Heart left ventricle (tissue), 16 donors: ENCODE measurements at regions not wholly inside any gene's neighbourhood (a gene's known extent, or its start where the extent isn't known, plus 50 kb on each side); places are given as distances from the start of the nearest gene placed in this dataset.

Source experiments
- ATAC-seq, 4 donors: fragments of 200-7000 bp; cut with Tn5 transposase; one replicate each; pipeline ENCODE4 v1.9.1; 2020 to 2022; ENCODE audit warnings: moderate library complexity in 4 of 4, mild to moderate bottlenecking in 3 of 4, moderate number of reproducible peaks in 1 of 4
- DNase-seq, 5 donors: peaks; one replicate each; pipeline ENCODE4 v3.0.0-alpha.2; 2020
- H3K27ac ChIP-seq, 12 donors: fragments of 200-600 bp; sonication (generic) in 4 of 12; one replicate each; pipeline versions ENCODE4 v1.5.0 to v1.8.0; 2016 to 2022; ENCODE audit warnings: mild to moderate bottlenecking in 2 of 12
- H3K27me3 ChIP-seq, 9 donors: fragments of 200-600 bp; sonication (generic) in 2 of 9; one replicate each; pipeline versions ENCODE4 v1.5.1 to v1.8.0; 2016 to 2022; ENCODE audit warnings: mild to moderate bottlenecking in 3 of 9
- H3K36me3 ChIP-seq, 9 donors: fragments of 200-600 bp; sonication (generic) in 2 of 9; one replicate each; pipeline versions ENCODE4 v1.5.0 to v1.8.0; 2018 to 2022; ENCODE audit warnings: mild to moderate bottlenecking in 2 of 9
- H3K4me1 ChIP-seq, 12 donors: fragments of 200-600 bp; sonication (generic) in 4 of 12; one replicate each; pipeline versions ENCODE4 v1.5.0 to v1.8.0; 2016 to 2022; ENCODE audit warnings: mild to moderate bottlenecking in 3 of 12
- H3K4me3 ChIP-seq, 12 donors: fragments of 200-600 bp; sonication (generic) in 4 of 12; one replicate each; pipeline versions ENCODE4 v1.5.0 to v1.8.0; 2017 to 2022; ENCODE audit warnings: mild to moderate bottlenecking in 9 of 12, moderate library complexity in 4 of 12
- H3K9me3 ChIP-seq, 12 donors: fragments of 200-600 bp; sonication (generic) in 4 of 12; one replicate each; pipeline versions ENCODE4 v1.5.0 to v1.8.0; 2016 to 2022; ENCODE audit warnings: mild to moderate bottlenecking in 1 of 12
- POLR2A ChIP-seq, 2 donors: fragments of 450-650 bp; IDR thresholded peaks; one replicate each; pipeline ENCODE4 v1.6.1; 2017; ENCODE audit warnings: antibody characterized with exemption in 2 of 2, mild to moderate bottlenecking in 2 of 2, moderate library complexity in 2 of 2
- WGBS, 4 donors: extraction: QIAGEN DNeasy Blood & Tissue Kit in 2 of 4; methylation state at CpG; one replicate each; pipeline versions ENCODE4 v1.1.5 to v1.1.7; 2013 to 2018; 5-methylcytosine and 5-hydroxymethylcytosine counted together
- intact Hi-C, 10 donors: fragments of 100-400 bp; cut with DNase I; formaldehyde crosslinking; loops; one replicate each; pipeline versions ENCODE4 v1.11.1 to v1.14.2; 2022
- TF ChIP-seq, protein P1 (sequence below), 12 donors: fragments of 200-600 bp; sonication (generic) in 4 of 12; IDR thresholded peaks; one replicate each; pipeline versions ENCODE4 v1.5.0 to v1.8.0; 2018 to 2022; ENCODE audit warnings: antibody characterized with exemption in 12 of 12, mild to moderate bottlenecking in 5 of 12
- donor health status: ischemic (EF 13 %, LVEDD 7.1; RV severe dilation, severe dysfunction).
- donor health status: healthy with polysubstance abuse.
- donor health status: DM: no; HTN: yes; CAD: no.
- donor health status: DM: no; HTN: no; CAD: no.
- donor health status: ischemic (EF 25% LVEDD 6.9; RV normal size, moderate dysfunction).
- donor health status: ischemic (EF 25% LVEDD 5.7; RV mildly dilated, moderate dysfunction).
- donor health status: healthy.
- donor health status: DM: yes; HTN: yes; CAD: no.
- donor health status: ischemic (EF 35%, LVEDD 5.7; RV mildly dilated, moderate dysfunction).
- donor health status: nonischemic (EF 11% LVEDD 7.7; RV severe dilation, severe dysfunction).
- donor health status: DM: yes; HTN: yes; CAD: no.
- donor health status: PGD.
- donor health status: ischemic (EF 29% LVEDD 5.4; RV normal size, mild dysfunction).
- donor health status: nonischemic (EF 23%, LVEDD 6.1; RV moderate dilation, normal function).

- WGBS, 4 donors = 48 to 60% (median 53%) methylated on average over 13 of the region's 13 CpGs
- Histone ChIP-seq H3K9me3 (no peaks in the 10 kb centered on the region), H3K27ac (no peak overlapping the region), H3K27me3 (no peaks in the 10 kb centered on the region), H3K4me1 (peaks cover 0 to 6% (median 0%) of the 10 kb centered on the region in 12 donors), H3K4me3 (no peak overlapping the region), H3K36me3 (no peaks in the 10 kb centered on the region)
- DNase-seq (no peak), ATAC-seq (no peak)
- intact Hi-C loops = no loop called here
- TF ChIP-seq, protein P1, sequence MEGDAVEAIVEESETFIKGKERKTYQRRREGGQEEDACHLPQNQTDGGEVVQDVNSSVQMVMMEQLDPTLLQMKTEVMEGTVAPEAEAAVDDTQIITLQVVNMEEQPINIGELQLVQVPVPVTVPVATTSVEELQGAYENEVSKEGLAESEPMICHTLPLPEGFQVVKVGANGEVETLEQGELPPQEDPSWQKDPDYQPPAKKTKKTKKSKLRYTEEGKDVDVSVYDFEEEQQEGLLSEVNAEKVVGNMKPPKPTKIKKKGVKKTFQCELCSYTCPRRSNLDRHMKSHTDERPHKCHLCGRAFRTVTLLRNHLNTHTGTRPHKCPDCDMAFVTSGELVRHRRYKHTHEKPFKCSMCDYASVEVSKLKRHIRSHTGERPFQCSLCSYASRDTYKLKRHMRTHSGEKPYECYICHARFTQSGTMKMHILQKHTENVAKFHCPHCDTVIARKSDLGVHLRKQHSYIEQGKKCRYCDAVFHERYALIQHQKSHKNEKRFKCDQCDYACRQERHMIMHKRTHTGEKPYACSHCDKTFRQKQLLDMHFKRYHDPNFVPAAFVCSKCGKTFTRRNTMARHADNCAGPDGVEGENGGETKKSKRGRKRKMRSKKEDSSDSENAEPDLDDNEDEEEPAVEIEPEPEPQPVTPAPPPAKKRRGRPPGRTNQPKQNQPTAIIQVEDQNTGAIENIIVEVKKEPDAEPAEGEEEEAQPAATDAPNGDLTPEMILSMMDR (IDR thresholded peaks at IDR 0.05) = no peak
- TF ChIP-seq POLR2A (IDR thresholded peaks at IDR 0.05) = no peak
Measured at GRCh38 chr2:15825276-15825980, 114.9 kb upstream of the MYCN start.

DNA sequence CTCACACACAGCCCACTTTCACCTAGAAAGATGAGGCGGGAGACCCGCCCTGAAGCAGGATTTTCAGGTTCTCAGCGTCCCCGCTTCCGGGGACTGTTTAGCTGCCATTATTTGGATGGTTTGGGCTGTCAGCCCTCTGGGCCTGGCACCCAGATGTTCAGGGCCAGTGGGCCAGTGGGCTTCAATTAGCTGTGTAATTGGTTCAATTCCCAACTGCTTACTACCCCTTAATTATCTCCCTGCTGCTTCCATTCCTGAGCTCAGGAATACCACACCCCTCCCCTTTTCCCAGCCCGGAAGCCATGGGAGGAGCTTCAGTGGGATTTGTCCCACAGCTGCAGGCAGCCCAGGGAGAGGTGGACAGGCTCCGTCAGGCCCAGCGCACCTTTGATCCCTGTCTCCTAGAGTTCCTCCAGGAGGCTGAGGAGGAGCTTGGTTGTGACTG is 114.1 kb upstream of the MYCN start:
- intact Hi-C loops = no loop called here
- H3K27me3 ChIP-seq = no peaks in the 10 kb centered on the region
- 43 to 77% (median 62%) methylated on average over 8 of the region's 8 CpGs for WGBS, 4 donors
- H3K9me3 ChIP-seq = no peaks in the 10 kb centered on the region
- DNase-seq (no peak), ATAC-seq (peak in 1 of 4 donors; percentile 11)
- peaks cover 0 to 6% (median 0%) of the 10 kb centered on the region in 12 donors for H3K4me1 ChIP-seq
- H3K27ac ChIP-seq = no peak overlapping the region
- H3K4me3 ChIP-seq = no peak overlapping the region
- TF ChIP-seq POLR2A (IDR thresholded peaks at IDR 0.05) = no peak
- TF ChIP-seq, protein P1 (IDR thresholded peaks at IDR 0.05) = no peak
- no peaks in the 10 kb centered on the region for H3K36me3 ChIP-seq

DNA sequence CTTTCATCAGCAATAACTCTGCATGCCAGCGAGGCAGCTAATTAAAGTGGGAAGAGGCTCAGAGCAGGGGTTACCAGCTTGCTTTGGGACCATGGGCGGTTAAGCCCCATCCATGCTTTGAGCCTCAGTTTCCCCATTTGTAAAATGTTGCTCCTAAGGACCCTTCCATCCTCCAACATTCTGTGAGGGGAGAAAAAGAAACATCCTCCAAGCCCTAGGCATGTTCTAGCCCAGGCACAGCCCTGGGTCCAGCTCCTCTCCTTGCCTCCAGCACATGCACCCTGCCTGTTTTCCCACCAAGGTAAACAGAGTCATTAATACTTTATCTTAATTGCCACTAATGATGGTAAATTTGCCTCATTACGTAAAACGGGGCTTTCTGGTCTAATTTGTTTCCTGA is 113.3 kb upstream of the MYCN start:
- Histone ChIP-seq H3K36me3 (no peaks in the 10 kb centered on the region), H3K9me3 (no peaks in the 10 kb centered on the region), H3K4me3 (no peak overlapping the region), H3K27ac (no peak overlapping the region), H3K4me1 (peaks cover 0 to 6% (median 0%) of the 10 kb centered on the region in 12 donors), H3K27me3 (no peaks in the 10 kb centered on the region)
- TF ChIP-seq, protein P1 (IDR thresholded peaks at IDR 0.05) = no peak
- TF ChIP-seq POLR2A (IDR thresholded peaks at IDR 0.05) = no peak
- no peak for DNase-seq
- intact Hi-C loops = no loop called here
- ATAC-seq = no peak
- WGBS, 4 donors = 91 to 94% (median 91%) methylated on average over 4 of the region's 4 CpGs

DNA sequence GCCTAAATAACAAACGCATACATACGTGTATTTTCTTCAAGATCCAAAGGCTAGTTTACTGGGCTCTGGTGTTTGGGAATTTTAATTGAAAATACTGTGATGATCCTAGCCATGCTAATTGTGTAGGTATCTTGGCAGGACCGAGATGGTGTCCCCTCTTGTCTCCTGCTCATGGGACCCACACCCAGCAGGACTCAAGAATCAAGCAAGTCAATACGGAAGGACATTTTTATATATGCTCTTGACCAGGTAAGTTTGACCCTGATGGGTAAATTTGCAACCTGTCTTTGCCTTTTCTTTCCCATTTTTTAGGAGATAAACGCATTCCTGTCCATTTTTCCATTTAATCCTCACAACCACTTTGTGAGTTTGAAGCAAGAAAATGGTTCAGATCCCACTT is 111.8 kb upstream of the MYCN start:
- WGBS, 4 donors = 96 to 97% (median 97%) methylated on average over 5 of the region's 5 CpGs
- TF ChIP-seq, protein P1 (IDR thresholded peaks at IDR 0.05) = no peak
- TF ChIP-seq POLR2A (IDR thresholded peaks at IDR 0.05) = no peak
- ATAC-seq (no peak), DNase-seq (no peak)
- Histone ChIP-seq H3K36me3 (no peaks in the 10 kb centered on the region), H3K27ac (no peak overlapping the region), H3K4me1 (peaks cover 0 to 6% (median 0%) of the 10 kb centered on the region in 12 donors), H3K9me3 (no peaks in the 10 kb centered on the region), H3K27me3 (no peaks in the 10 kb centered on the region), H3K4me3 (no peak overlapping the region)
- intact Hi-C loops = no loop called here
